Endothelial cell of umbilical vein (primary cell): ENCODE measurements at regions not wholly inside any gene's neighbourhood (a gene's known extent, or its start where the extent isn't known, plus 50 kb on each side); places are given as distances from the start of the nearest gene placed in this dataset.

Source experiments
- BruUV-seq: library from RNA; stranded (reverse); fragments of 400-500 nt; replicated peaks from 2 replicates; lab custom pipeline; 2021; lab: Mats Ljungman, UMichigan
- CTCF ChIA-PET: fragments of 300-600, 350-600 bp; sonication (Branson Sonifier 250); formaldehyde crosslinking; loops from one replicate; lab custom pipeline; 2021; ENCODE audit warnings: antibody characterized with exemption, inconsistent platforms; lab: Charles Lee
- POLR2A ChIA-PET: fragments of 300-600, 350-600 bp; sonication (Branson Sonifier 250); formaldehyde crosslinking; loops from one replicate; lab custom pipeline; 2021; ENCODE audit warnings: antibody characterized with exemption, inconsistent platforms; lab: Charles Lee
- DNase-seq: peaks from one replicate; pipeline ENCODE4 v3.0.0-alpha.2; 2011; ENCODE audit warnings: low read depth, low spot score
- FAIRE-seq: peaks from 2 replicates; lab custom pipeline; 2011; peaks lifted over from hg19 to GRCh38; lab: Jason Lieb, UNC
- H2AFZ ChIP-seq: 2 replicates; pipeline ENCODE4 v1.6.0; 2012; ENCODE audit warnings: low read depth, low read length, control low read depth, inconsistent platforms
- H3K27ac ChIP-seq: 2 replicates; pipeline ENCODE4 v1.5.1; 2011; ENCODE audit warnings: low read depth, mild to moderate bottlenecking, control low read depth, low read length, moderate library complexity; ENCODE audit not compliant: insufficient read depth
- H3K27me3 ChIP-seq, 2 experiments: 2 replicates each; pipeline versions ENCODE4 v1.6.0 to v1.6.1; 2011; ENCODE audit warnings: low read length in 2 of 2, mixed read lengths in 1 of 2; ENCODE audit not compliant: control insufficient read depth in 2 of 2, insufficient read depth in 2 of 2
- H3K36me3 ChIP-seq, 2 experiments: 2 replicates in 1 of 2; 3 replicates in 1 of 2; pipeline ENCODE4 v1.5.1; 2011; ENCODE audit warnings: low read length in 2 of 2, mild to moderate bottlenecking in 1 of 2, moderate library complexity in 1 of 2; ENCODE audit not compliant: control insufficient read depth in 2 of 2, insufficient read depth in 2 of 2; ENCODE audit errors: extremely low read depth in 1 of 2
- H3K4me1 ChIP-seq: 3 replicates; pipeline ENCODE4 v1.5.1; 2011; ENCODE audit warnings: mild to moderate bottlenecking, low read length; ENCODE audit not compliant: control insufficient read depth, insufficient read depth; ENCODE audit errors: extremely low read depth
- H3K4me2 ChIP-seq: 2 replicates; pipeline ENCODE4 v1.6.1; 2011; ENCODE audit warnings: low read length, control low read depth, mixed read lengths; ENCODE audit not compliant: insufficient read depth
- H3K4me3 ChIP-seq, 3 experiments: fragments of 200-600 bp in 1 of 3; sonication (generic), shearing (Covaris generic) in 1 of 3; replicated peaks in 1 of 3; 2 replicates each; pipeline ENCODE4 v1.5.1; 2011 to 2016; ENCODE audit warnings: control low read depth in 3 of 3, low read length in 3 of 3, mild to moderate bottlenecking in 2 of 3, inconsistent platforms in 1 of 3, low read depth in 1 of 3, moderate library complexity in 1 of 3; ENCODE audit not compliant: insufficient read depth in 1 of 3
- H3K79me2 ChIP-seq: 2 replicates; pipeline ENCODE4 v1.6.0; 2012; ENCODE audit warnings: low read length, inconsistent platforms; ENCODE audit not compliant: control insufficient read depth, insufficient read depth
- H3K9ac ChIP-seq: replicated peaks from 2 replicates; pipeline ENCODE3; 2011; ENCODE audit warnings: low read length, control low read depth; ENCODE audit not compliant: insufficient read depth; ENCODE audit errors: extremely low read depth
- H3K9me1 ChIP-seq: replicated peaks from 3 replicates; pipeline ENCODE4 v1.6.0; 2011; ENCODE audit warnings: mild to moderate bottlenecking, low read length; ENCODE audit not compliant: control insufficient read depth, insufficient read depth; ENCODE audit errors: extremely low read depth
- H3K9me3 ChIP-seq: replicated peaks from 2 replicates; pipeline ENCODE4 v1.5.1; 2012; ENCODE audit warnings: low read length, inconsistent platforms; ENCODE audit not compliant: control insufficient read depth, insufficient read depth
- H4K20me1 ChIP-seq: replicated peaks from 2 replicates; pipeline ENCODE3; 2011; ENCODE audit warnings: mild to moderate bottlenecking, low read length; ENCODE audit not compliant: control insufficient read depth, insufficient read depth; ENCODE audit errors: extremely low read depth
- EZH2 ChIP-seq: IDR thresholded peaks from 2 replicates; pipeline ENCODE4 v1.6.1; 2012; ENCODE audit warnings: borderline replicate concordance, low read depth, mild to moderate bottlenecking, moderate library complexity, low read length, inconsistent platforms; ENCODE audit not compliant: severe bottlenecking
- FOS ChIP-seq: IDR thresholded peaks from 2 replicates; pipeline ENCODE4 v1.6.1; 2011; ENCODE audit warnings: mild to moderate bottlenecking, low read length, moderate library complexity, borderline replicate concordance; ENCODE audit not compliant: insufficient read depth
- GATA2 ChIP-seq: IDR thresholded peaks from 2 replicates; pipeline ENCODE4 v1.7.0; 2011; ENCODE audit warnings: low read depth, mild to moderate bottlenecking, moderate library complexity, mixed read lengths, low read length; ENCODE audit not compliant: insufficient read length, insufficient read depth
- JUN ChIP-seq: IDR thresholded peaks from 2 replicates; pipeline ENCODE4 v1.6.1; 2011; ENCODE audit warnings: borderline replicate concordance, low read depth; ENCODE audit not compliant: insufficient read length, insufficient read depth
- POLR2A ChIP-seq: IDR thresholded peaks from 2 replicates; pipeline ENCODE4 v1.6.1; 2012; ENCODE audit warnings: low read depth, mild to moderate bottlenecking, control low read depth, low read length
- POLR2AphosphoS5 ChIP-seq: IDR thresholded peaks from 2 replicates; pipeline ENCODE4 v1.6.1; 2012; ENCODE audit warnings: low read depth, mild to moderate bottlenecking, control low read depth, low read length, moderate library complexity; ENCODE audit not compliant: insufficient read depth
- dilution Hi-C: fragments of 300-500 bp; cut with MboI; formaldehyde crosslinking; loops from one replicate; pipeline ENCODE4 v1.15.0; 2019; ENCODE audit warnings: low sequenced_read_pairs; ENCODE audit not compliant: extremely low pct_ligation_motif_present
- intact Hi-C: fragments of 100-400 bp; cut with micrococcal nuclease; formaldehyde crosslinking; loops from one replicate; pipeline ENCODE4 v1.10.0; 2022
- TF ChIP-seq, protein P1 (sequence below): IDR thresholded peaks from 2 replicates; pipeline ENCODE4 v1.6.1; 2011; ENCODE audit not compliant: insufficient read depth, insufficient read length
- TF ChIP-seq, protein P2 (sequence below), 2 donors: IDR thresholded peaks; 1 replicate in 1 of 2; 2 replicates in 1 of 2; pipeline ENCODE4 v1.5.1; 2011; ENCODE audit warnings: low read length in 2 of 2, mild to moderate bottlenecking in 2 of 2, moderate library complexity in 2 of 2, control low read depth in 1 of 2, inconsistent platforms in 1 of 2, low read depth in 1 of 2; ENCODE audit not compliant: insufficient read depth in 1 of 2; ENCODE audit errors: extremely low read depth in 1 of 2

DNA sequence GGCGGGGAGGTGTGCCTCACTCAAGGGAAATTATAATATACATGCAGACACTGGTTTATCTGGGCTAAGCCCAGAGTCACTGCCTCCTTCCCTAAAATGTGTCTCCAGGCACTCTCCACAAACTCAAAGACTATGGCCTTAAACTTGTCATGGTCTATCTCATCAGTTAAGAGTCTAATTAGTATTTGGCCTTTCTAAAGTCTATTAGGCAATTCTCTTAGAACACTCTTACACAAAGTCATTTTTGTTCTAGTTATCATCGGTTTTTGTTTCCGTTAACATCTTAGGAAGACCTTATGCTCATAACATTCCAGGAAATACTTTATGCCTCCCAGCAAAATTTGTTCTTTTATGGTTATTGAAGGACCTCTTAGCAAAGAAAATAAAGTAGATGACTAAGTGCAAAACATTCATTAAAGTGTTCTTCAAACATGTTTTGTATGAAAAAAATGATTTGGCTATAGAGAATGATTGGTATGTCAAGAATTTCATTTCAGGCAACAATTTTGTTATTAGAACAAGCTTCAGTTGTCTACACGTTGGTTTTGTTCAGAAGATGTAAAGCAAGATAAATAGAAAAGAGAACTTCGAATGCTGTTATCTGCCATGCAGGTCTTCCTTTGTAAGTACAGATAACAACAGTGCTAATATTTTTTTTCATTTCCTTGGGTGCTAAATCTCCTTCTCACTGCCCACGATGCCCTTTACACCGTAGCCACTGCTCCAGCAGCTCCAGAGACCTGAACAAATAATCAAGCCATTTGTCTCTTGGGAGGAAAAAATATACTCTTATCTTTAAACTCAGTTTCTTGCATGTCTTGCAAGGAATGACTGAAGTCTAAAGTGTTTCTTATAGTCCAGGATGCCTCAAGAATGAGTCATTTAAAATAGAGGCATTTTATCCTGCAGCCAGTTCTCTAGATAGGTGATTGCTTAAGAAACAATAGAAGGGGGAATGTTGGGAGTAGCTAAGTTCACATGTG, 170.4 kb downstream of the HTR1B start:
- Histone ChIP-seq H3K27me3 (no peaks in the 10 kb centered on the region), H4K20me1 (no peaks in the 10 kb centered on the region), H3K27ac (peak overlapping the region; percentile 90), H3K9me3 (no peaks in the 10 kb centered on the region), H2AFZ (no peak overlapping the region), H3K4me1 (peaks cover 61% of the 10 kb centered on the region), H3K9me1 (no peaks in the 10 kb centered on the region), H3K36me3 (no peaks in the 10 kb centered on the region), H3K4me3 (no peak overlapping the region), H3K9ac (peak overlapping the region; percentile 74), H3K79me2 (no peaks in the 10 kb centered on the region), H3K4me2 (peak overlapping the region; percentile 85)
- peak; percentile 97 for DNase-seq
- dilution Hi-C loops, result no loop called here
- CTCF ChIA-PET, result interaction anchor here (0.9 to 2.9 kb wide), 4 partner anchors 68 to 170 kb away, joined by 3 to 16 read pairs (median 3); no protein-coding TSS in a partner anchor
- no TSS peak for BruUV-seq
- no peak for TF ChIP-seq POLR2AphosphoS5
- peak; percentile 99 for TF ChIP-seq GATA2
- TF ChIP-seq, protein P1, sequence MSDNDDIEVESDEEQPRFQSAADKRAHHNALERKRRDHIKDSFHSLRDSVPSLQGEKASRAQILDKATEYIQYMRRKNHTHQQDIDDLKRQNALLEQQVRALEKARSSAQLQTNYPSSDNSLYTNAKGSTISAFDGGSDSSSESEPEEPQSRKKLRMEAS, result no peak
- no peak for TF ChIP-seq POLR2A
- no peak for TF ChIP-seq EZH2
- TF ChIP-seq, protein P2, sequence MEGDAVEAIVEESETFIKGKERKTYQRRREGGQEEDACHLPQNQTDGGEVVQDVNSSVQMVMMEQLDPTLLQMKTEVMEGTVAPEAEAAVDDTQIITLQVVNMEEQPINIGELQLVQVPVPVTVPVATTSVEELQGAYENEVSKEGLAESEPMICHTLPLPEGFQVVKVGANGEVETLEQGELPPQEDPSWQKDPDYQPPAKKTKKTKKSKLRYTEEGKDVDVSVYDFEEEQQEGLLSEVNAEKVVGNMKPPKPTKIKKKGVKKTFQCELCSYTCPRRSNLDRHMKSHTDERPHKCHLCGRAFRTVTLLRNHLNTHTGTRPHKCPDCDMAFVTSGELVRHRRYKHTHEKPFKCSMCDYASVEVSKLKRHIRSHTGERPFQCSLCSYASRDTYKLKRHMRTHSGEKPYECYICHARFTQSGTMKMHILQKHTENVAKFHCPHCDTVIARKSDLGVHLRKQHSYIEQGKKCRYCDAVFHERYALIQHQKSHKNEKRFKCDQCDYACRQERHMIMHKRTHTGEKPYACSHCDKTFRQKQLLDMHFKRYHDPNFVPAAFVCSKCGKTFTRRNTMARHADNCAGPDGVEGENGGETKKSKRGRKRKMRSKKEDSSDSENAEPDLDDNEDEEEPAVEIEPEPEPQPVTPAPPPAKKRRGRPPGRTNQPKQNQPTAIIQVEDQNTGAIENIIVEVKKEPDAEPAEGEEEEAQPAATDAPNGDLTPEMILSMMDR (IDR thresholded peaks at IDR 0.05; ENCODE audit: extremely low read depth in 1 of 2, insufficient read depth in 1 of 2, low read depth in 1 of 2, low read length in 2 of 2), result no peak
- TF ChIP-seq FOS, result peak; percentile 76
- TF ChIP-seq JUN, result peak; percentile 84
- POLR2A ChIA-PET, result interaction anchor here (0.8 to 1.4 kb wide), 6 partner anchors 48 to 1306 kb away, joined by 3 to 14 read pairs (median 4); partner anchors contain the start of gene HTR1B
- intact Hi-C loops, result loop anchor here (1.0 to 5.0 kb wide), 4 partner anchors 163 to 1306 kb away; no protein-coding TSS in a partner anchor
- FAIRE-seq, result peak; percentile 88
